ENCODE measurements at regions not wholly inside any gene's neighbourhood (a gene's known extent, or its start where the extent isn't known, plus 50 kb on each side); places are given as distances from the start of the nearest gene placed in this dataset.

DNA sequence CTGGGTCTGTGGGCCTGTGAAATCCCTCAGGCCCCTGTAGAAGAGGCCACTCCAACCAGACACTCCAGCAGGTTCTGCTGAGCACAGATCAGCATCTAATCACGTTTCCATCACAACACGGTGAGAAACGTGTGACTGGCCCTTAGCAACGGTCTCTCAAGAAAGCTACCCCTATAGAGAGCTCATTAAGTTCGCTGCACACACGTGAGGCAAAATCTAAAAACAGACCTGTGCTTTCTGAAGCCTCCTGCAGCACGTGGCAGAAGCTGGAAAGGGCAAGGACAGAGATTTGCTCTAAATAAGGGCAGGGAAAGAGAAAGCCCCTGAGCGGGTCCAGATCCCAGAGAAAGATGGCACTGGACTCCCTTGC, 56.5 kb downstream of the GPR6 start:
- no TSS peak for BruUV-seq (replicated peaks)
- dilution Hi-C loops (cut with MboI; ENCODE audit: extremely low pct_ligation_motif_present, low sequenced_read_pairs) (no loop called here), intact Hi-C loops (cut with micrococcal nuclease) (no loop called here)
- Histone ChIP-seq H2AFZ (ENCODE audit: low read depth, low read length) (no peak overlapping the region), H3K9me3 (replicated peaks; ENCODE audit: control insufficient read depth, insufficient read depth, low read length) (no peaks in the 10 kb centered on the region), H3K27ac (ENCODE audit: insufficient read depth, low read depth, low read length) (no peak overlapping the region), H3K4me3 (replicated peaks in 1 of 3; ENCODE audit: insufficient read depth in 1 of 3, low read depth in 1 of 3, low read length in 3 of 3) (no peak overlapping the region), H3K36me3 (ENCODE audit: control insufficient read depth in 2 of 2, extremely low read depth in 1 of 2, insufficient read depth in 2 of 2, low read length in 2 of 2) (no peaks in the 10 kb centered on the region), H4K20me1 (replicated peaks; ENCODE audit: control insufficient read depth, extremely low read depth, insufficient read depth, low read length) (no peaks in the 10 kb centered on the region), H3K4me1 (ENCODE audit: control insufficient read depth, extremely low read depth, insufficient read depth, low read length) (no peaks in the 10 kb centered on the region), H3K4me2 (ENCODE audit: insufficient read depth, low read length) (no peak overlapping the region), H3K9ac (replicated peaks; ENCODE audit: extremely low read depth, insufficient read depth, low read length) (no peak overlapping the region), H3K79me2 (ENCODE audit: control insufficient read depth, insufficient read depth, low read length) (no peaks in the 10 kb centered on the region), H3K9me1 (replicated peaks; ENCODE audit: control insufficient read depth, extremely low read depth, insufficient read depth, low read length) (no peaks in the 10 kb centered on the region), H3K27me3 (ENCODE audit: control insufficient read depth in 2 of 2, insufficient read depth in 2 of 2, low read length in 2 of 2) (peaks cover 0 to 4% of the 10 kb centered on the region in 2 experiments)
- TF ChIP-seq GATA2 (IDR thresholded peaks at IDR 0.05; ENCODE audit: insufficient read depth, insufficient read length, low read depth, low read length) = no peak
- TF ChIP-seq POLR2A (IDR thresholded peaks at IDR 0.05; ENCODE audit: low read depth, low read length) = no peak
- no peak for TF ChIP-seq MYC (IDR thresholded peaks at IDR 0.05; ENCODE audit: low read depth, low read length)
- TF ChIP-seq EZH2 (IDR thresholded peaks at IDR 0.05; ENCODE audit: borderline replicate concordance, low read depth, low read length, severe bottlenecking) = no peak
- TF ChIP-seq, protein P1, sequence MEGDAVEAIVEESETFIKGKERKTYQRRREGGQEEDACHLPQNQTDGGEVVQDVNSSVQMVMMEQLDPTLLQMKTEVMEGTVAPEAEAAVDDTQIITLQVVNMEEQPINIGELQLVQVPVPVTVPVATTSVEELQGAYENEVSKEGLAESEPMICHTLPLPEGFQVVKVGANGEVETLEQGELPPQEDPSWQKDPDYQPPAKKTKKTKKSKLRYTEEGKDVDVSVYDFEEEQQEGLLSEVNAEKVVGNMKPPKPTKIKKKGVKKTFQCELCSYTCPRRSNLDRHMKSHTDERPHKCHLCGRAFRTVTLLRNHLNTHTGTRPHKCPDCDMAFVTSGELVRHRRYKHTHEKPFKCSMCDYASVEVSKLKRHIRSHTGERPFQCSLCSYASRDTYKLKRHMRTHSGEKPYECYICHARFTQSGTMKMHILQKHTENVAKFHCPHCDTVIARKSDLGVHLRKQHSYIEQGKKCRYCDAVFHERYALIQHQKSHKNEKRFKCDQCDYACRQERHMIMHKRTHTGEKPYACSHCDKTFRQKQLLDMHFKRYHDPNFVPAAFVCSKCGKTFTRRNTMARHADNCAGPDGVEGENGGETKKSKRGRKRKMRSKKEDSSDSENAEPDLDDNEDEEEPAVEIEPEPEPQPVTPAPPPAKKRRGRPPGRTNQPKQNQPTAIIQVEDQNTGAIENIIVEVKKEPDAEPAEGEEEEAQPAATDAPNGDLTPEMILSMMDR (IDR thresholded peaks at IDR 0.05; ENCODE audit: extremely low read depth in 1 of 2, insufficient read depth in 1 of 2, low read depth in 1 of 2, low read length in 2 of 2) = no peak
- no peak for TF ChIP-seq POLR2AphosphoS5 (IDR thresholded peaks at IDR 0.05; ENCODE audit: insufficient read depth, low read depth, low read length)
- TF ChIP-seq, protein P2, sequence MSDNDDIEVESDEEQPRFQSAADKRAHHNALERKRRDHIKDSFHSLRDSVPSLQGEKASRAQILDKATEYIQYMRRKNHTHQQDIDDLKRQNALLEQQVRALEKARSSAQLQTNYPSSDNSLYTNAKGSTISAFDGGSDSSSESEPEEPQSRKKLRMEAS (IDR thresholded peaks at IDR 0.05; ENCODE audit: insufficient read depth, insufficient read length) = no peak
- TF ChIP-seq FOS (IDR thresholded peaks at IDR 0.05; ENCODE audit: borderline replicate concordance, insufficient read depth, low read length) = no peak
- TF ChIP-seq JUN (IDR thresholded peaks at IDR 0.05; ENCODE audit: borderline replicate concordance, insufficient read depth, insufficient read length, low read depth) = no peak
- no peak for DNase-seq (ENCODE audit: low read depth, low spot score)
- POLR2A ChIA-PET = no interaction called here
- CTCF ChIA-PET = interaction anchor here (0.9 to 1.3 kb wide), 2 partner anchors 18 to 330 kb away, joined by 3 read pairs; no protein-coding TSS in a partner anchor
- FAIRE-seq = no peak

Data from endothelial cell of umbilical vein (primary cell).